ACC112 (cell line): ENCODE measurements at regions not wholly inside any gene's neighbourhood (a gene's known extent, or its start where the extent isn't known, plus 50 kb on each side); places are given as distances from the start of the nearest gene placed in this dataset.

Experiments used
- H2AFZ ChIP-seq: fragments of 200-600 bp; sonication (generic); one replicate; pipeline ENCODE4 v1.6.0; 2017; ENCODE audit warnings: antibody characterized with exemption, low read length; ENCODE audit not compliant: unreplicated experiment
- H3K27ac ChIP-seq: fragments of 200-600 bp; sonication (generic); 2 replicates; pipeline ENCODE4 v1.5.1; 2014; ENCODE audit warnings: low read depth, mild to moderate bottlenecking, antibody characterized with exemption, low read length, moderate library complexity
- H3K27me3 ChIP-seq: fragments of 200-600 bp; sonication (generic); 2 replicates; pipeline ENCODE4 v1.6.1; 2014; ENCODE audit warnings: mild to moderate bottlenecking, antibody characterized with exemption, low read length, moderate library complexity, mixed read lengths; ENCODE audit not compliant: insufficient read depth
- H3K36me3 ChIP-seq: fragments of 200-600 bp; sonication (generic); 2 replicates; pipeline ENCODE4 v1.6.1; 2016; ENCODE audit warnings: mild to moderate bottlenecking, antibody characterized with exemption, low read length, moderate library complexity, mixed read lengths; ENCODE audit not compliant: insufficient read depth
- H3K4me1 ChIP-seq: fragments of 200-600 bp; sonication (generic); one replicate; pipeline ENCODE4 v1.6.1; 2016; ENCODE audit warnings: low read length, mixed read lengths; ENCODE audit not compliant: insufficient read depth, unreplicated experiment, control insufficient read depth
- H3K4me3 ChIP-seq: fragments of 200-600 bp; sonication (generic); 2 replicates; pipeline ENCODE4 v1.5.1; 2014; ENCODE audit warnings: mild to moderate bottlenecking, low read depth, low read length
- H3K79me2 ChIP-seq: fragments of 200-600 bp; sonication (generic); one replicate; pipeline ENCODE4 v1.6.0; 2016; ENCODE audit warnings: low read length; ENCODE audit not compliant: control insufficient read depth, unreplicated experiment, insufficient read depth

DNA sequence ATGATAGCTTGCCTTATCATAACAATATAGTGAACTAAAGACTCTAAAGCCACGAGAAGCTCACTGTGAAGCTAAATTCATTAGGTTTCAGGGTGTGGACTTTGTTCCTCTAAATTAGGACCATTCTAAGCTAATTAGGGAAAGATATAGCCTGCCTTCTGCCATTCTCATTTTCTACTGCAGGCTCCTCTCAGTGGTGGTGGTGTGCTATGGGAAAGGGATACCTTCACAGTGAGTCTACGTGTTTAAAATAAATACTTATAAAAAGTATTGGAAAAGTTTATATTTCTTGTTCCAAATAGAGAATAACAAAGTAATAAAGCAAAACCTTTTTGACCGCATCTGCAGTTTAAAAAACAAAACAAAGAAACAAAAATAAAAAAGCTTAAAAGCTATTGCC is 327.7 kb downstream of the PAPSS1 start:
- Histone ChIP-seq H3K27ac (no peak overlapping the region), H3K4me3 (peak overlapping the region; percentile 66), H3K79me2 (no peaks in the 10 kb centered on the region), H3K27me3 (no peaks in the 10 kb centered on the region; the same call in 1 of the 2 replicates), H2AFZ (peak overlapping the region; percentile 83), H3K36me3 (no peaks in the 10 kb centered on the region), H3K4me1 (peaks cover 4% of the 10 kb centered on the region)

DNA sequence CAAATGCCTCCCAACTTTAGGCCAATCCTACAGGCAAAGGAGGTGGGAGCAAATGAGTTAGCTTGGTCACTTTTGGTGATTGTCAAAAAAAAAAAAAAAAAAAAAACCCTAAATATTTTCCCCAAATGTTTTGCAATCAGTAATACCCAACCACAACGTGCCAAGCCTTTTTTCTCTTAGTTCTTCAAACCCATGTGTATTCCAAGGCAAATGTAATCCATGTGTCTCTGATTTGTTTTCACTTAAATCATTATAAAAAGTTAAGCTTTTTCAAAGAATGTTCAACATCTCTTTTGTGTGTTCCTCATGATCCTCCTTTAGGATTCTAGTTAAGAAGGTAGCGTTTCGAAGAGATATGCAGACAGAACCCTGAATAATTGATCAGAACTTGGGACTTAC is 328.4 kb downstream of the PAPSS1 start:
- Histone ChIP-seq H3K4me1 (peaks cover 4% of the 10 kb centered on the region), H2AFZ (no peak overlapping the region), H3K27ac (no peak overlapping the region), H3K27me3 (no peaks in the 10 kb centered on the region; the same call in 1 of the 2 replicates), H3K4me3 (no peak overlapping the region), H3K36me3 (no peaks in the 10 kb centered on the region), H3K79me2 (no peaks in the 10 kb centered on the region)

DNA sequence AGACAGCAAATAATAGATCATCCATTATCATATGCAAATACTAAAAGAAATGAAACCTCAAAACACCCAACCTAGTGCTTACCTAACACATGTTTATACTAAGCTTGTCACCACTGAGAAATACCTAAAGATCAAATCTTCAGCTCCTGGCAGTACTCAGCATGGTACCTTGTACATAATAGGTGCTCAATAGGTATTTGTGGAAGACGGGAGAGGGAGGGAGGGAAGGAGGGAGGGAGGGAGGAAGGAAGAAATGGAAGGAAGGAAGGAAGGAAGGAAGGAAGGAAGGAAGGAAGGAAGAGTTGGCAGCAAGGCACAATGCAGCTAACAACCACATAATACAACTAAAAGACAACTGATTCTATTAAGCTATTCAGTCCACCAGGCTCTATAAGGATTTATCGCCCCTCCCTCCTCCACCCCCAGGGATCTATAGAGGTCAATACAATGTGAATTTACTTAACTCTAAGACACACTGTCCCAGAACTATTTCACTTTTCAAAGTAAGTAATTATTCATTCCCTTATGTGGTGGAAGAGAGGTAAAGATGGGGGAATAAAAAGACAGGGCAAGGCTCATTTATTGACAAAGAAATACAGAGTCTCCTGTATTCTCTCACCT is 328.9 kb downstream of the PAPSS1 start:
- Histone ChIP-seq H2AFZ (no peak overlapping the region), H3K4me1 (peaks cover 4% of the 10 kb centered on the region), H3K27me3 (no peaks in the 10 kb centered on the region; the same call in 1 of the 2 replicates), H3K27ac (no peak overlapping the region), H3K4me3 (no peak overlapping the region), H3K36me3 (no peaks in the 10 kb centered on the region), H3K79me2 (no peaks in the 10 kb centered on the region)

DNA sequence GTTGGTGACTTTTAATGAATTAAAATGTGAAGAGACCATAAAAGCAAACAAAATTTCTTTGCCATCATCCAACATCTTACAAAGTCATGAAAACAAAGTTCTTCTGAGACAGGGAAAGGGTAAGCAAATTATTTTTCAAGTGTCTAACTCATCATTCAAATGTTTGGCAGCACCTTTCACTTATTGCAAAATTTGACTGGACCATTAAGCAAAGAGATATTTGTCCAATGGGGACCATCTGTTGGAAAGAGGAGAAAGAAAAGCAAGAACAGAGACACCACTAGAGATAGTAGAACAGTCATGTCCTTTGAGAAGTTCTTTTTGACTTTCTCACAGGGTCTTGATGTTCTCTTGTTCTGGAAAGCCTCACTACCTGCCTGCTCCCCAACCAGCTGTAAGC is 330.1 kb downstream of the PAPSS1 start:
- Histone ChIP-seq H3K27ac (no peak overlapping the region), H3K4me1 (peaks cover 4% of the 10 kb centered on the region), H3K36me3 (no peaks in the 10 kb centered on the region), H3K79me2 (no peaks in the 10 kb centered on the region), H3K27me3 (peaks cover under 1% of the 10 kb centered on the region; the same call in 1 of the 2 replicates), H3K4me3 (no peak overlapping the region), H2AFZ (no peak overlapping the region)

DNA sequence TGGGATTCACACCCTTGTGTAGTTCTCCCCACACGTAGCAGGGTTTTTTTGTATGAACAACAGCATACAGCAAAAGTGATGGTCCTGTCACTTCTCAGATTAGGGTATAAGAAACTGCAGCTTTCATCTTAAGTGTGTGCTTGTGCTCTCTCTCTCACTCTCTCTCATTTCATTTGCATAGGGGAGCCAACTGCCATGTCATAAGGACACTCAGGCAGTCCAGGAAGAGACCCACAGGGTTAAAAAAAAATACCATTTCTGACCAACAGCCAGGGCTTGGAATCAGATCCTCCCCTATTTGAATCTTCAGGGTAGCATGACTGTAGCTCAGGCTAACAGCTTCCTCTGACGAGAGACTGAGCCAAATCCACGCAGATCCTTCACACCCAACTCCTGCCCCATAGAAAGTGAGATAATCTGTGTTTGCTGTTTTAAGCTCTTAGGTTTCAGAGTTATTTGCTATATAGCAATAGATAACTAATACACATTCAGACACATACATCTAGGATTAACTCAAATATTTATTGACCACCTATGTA is 331.2 kb downstream of the PAPSS1 start:
- Histone ChIP-seq H3K27me3 (peaks cover 12% of the 10 kb centered on the region; the same call in 1 of the 2 replicates), H3K27ac (no peak overlapping the region), H3K4me3 (no peak overlapping the region), H3K79me2 (no peaks in the 10 kb centered on the region), H2AFZ (no peak overlapping the region), H3K36me3 (no peaks in the 10 kb centered on the region), H3K4me1 (peaks cover 4% of the 10 kb centered on the region)

DNA sequence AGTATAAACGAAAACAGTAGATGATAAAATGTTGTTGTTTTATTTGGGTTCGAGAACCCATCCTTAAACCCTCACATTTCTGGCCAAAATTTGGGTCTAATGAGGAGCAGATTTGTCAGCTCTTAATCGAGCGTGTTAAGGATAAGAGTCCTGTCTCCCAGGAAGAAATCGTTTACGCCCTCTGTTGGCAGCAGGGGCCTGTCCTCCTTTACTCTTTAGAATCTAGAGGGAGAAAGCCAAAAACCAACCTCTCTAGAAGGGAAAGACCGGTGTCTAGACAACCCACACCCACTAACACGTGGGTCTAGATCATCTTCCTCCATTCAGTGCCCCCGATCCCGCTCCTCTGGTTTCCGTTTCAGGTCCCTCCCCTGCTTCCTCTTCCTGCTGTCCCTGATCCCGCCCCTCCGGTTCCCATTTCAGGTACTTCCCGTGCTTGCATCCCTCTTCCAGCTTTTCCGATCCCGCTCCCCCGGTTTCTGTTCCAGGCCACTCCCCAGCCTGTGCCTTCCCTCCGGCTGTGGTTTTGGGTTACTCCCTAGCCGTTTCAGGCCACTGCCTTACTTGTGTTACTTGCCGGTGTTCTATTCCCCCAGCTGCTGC is 339.1 kb downstream of the PAPSS1 start:
- H3K27me3 ChIP-seq, result peaks cover 12% of the 10 kb centered on the region; the same call in 1 of the 2 replicates
- peak overlapping the region; percentile 52 for H2AFZ ChIP-seq
- H3K4me1 ChIP-seq, result no peaks in the 10 kb centered on the region
- no peaks in the 10 kb centered on the region for H3K79me2 ChIP-seq
- no peak overlapping the region for H3K27ac ChIP-seq
- no peaks in the 10 kb centered on the region for H3K36me3 ChIP-seq
- H3K4me3 ChIP-seq, result no peak overlapping the region

DNA sequence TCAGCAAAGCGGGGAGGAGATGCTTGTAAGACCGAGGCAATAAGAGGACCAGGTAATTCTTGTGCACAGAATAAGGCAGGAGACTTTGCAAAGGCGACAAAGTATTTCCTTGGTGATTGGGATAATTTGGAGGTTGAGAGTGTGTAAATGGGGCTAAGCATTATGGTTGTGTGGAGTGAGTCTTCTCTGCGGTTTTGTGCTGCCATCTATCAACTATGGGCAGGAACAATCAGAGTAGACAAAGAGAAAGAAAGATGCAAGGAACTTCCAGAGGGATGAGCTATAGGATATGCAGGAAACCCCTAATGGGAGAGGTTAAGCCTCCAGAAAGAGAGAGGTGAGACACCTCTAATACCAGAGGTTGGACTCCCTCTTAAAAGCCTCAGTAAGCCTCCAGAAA is 339.8 kb downstream of the PAPSS1 start:
- no peaks in the 10 kb centered on the region for H3K4me1 ChIP-seq

DNA sequence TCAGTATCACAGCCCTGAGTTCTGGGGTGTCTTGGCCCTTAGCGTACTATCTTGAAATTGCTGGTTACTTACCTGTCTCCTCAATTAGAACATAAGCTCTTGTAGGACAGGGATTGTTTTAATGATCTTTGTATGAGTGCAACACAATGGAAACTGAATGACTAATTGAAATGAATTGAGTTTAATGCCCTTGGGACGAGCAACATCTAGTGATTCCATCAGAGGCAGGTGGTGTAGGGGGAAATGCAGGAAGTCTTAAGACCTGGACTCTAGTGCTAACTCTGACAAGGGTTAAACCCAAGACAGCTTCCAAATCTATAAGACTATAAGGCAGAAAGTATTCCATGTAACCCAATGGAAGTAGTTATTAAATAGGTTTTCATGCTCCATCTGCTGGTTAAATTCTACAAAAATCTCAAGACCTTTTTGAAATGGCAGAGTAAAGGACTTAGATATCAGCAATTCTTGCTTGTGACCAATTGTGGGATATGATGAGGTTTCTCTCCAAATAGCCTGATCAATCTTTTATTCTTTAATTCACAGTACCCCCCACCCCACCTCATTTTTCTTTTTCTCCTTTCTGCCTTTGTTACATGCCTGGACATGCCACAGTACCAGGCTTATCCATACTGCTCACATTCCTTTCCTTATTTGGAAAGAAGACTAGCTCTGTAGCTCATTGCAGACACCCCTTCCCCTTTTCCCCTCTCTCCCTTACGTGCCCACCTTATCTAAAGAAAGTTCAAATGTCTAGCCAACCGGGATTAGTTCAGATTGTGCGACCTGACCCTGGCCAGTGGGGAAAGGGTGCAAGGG is 340.8 kb downstream of the PAPSS1 start:
- H3K4me3 ChIP-seq, result no peak overlapping the region
- H3K27me3 ChIP-seq, result peaks cover 4% of the 10 kb centered on the region; the same call in 1 of the 2 replicates
- H3K27ac ChIP-seq, result no peak overlapping the region

More for the DNA sequence above, 339.8 kb downstream of the PAPSS1 start:
- no peak overlapping the region for H3K4me3 ChIP-seq
- no peaks in the 10 kb centered on the region for H3K79me2 ChIP-seq
- H3K36me3 ChIP-seq, result no peaks in the 10 kb centered on the region
- H2AFZ ChIP-seq, result no peak overlapping the region
- H3K27ac ChIP-seq, result no peak overlapping the region
- H3K27me3 ChIP-seq, result peaks cover 12% of the 10 kb centered on the region; the same call in 1 of the 2 replicates

DNA sequence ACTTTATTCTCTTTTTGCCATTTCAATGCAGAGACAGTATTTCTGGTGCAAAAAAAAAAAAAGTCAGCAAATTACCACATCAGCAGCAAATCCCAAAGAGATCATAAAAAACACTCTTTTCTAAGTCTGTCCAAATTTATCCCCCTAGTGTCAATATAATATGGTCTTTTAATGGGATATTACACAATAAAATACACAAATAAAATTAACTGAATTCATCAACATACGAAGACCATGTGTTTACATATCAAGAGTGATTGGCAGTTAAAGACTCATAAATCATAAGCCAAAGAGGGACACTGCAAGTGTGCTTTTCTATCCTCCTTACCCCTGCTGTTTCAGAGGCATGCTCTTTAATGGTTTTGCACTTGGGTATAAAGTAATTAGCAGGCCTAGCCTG is 340.2 kb upstream of the DKK2 start:
- Histone ChIP-seq H3K27me3 (no peaks in the 10 kb centered on the region), H2AFZ (no peak overlapping the region), H3K79me2 (no peaks in the 10 kb centered on the region), H3K27ac (no peak overlapping the region), H3K4me3 (no peak overlapping the region), H3K36me3 (no peaks in the 10 kb centered on the region), H3K4me1 (no peaks in the 10 kb centered on the region)

More for the DNA sequence above, 340.8 kb downstream of the PAPSS1 start:
- Histone ChIP-seq H3K79me2 (no peaks in the 10 kb centered on the region), H2AFZ (no peak overlapping the region), H3K36me3 (no peaks in the 10 kb centered on the region), H3K4me1 (no peaks in the 10 kb centered on the region)

DNA sequence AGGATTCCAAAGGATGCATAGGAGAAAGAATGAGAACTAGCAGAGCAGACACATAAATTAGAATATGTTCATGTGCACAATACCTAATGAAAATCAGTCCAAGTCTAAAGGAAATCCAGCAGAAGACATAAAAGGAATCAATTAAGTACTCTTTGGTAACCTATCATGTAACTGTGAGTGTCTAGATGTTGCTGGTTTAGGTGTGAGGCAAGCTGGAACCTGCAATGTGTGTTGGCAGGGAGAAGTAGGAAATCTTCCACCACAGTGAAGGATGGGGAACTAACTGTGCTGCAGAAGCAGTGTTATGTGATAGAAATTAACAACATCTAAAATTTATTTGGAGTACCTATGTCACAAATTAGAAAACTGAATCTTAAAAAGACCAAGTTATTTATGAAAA is 330.8 kb upstream of the DKK2 start:
- Histone ChIP-seq H3K27ac (no peak overlapping the region), H3K79me2 (no peaks in the 10 kb centered on the region), H3K4me3 (no peak overlapping the region), H2AFZ (no peak overlapping the region), H3K4me1 (no peaks in the 10 kb centered on the region), H3K36me3 (no peaks in the 10 kb centered on the region), H3K27me3 (no peaks in the 10 kb centered on the region)
